ENCODE measurements at regions not wholly inside any gene's neighbourhood (a gene's known extent, or its start where the extent isn't known, plus 50 kb on each side); places are given as distances from the start of the nearest gene placed in this dataset.
"Not testable (repeated sequence)": the region's sequence is repeated elsewhere in the genome, so short reads cannot be mapped to it uniquely, and the experiment has no call there.

- H3K27ac ChIP-seq: no peak overlapping the region
- H3K4me3 ChIP-seq: no peak overlapping the region
- DNase-seq: no peak
These were observed 67.0 kb upstream of the SFSWAP start for GRCh38 chr12:131643631-131644452.

DNA sequence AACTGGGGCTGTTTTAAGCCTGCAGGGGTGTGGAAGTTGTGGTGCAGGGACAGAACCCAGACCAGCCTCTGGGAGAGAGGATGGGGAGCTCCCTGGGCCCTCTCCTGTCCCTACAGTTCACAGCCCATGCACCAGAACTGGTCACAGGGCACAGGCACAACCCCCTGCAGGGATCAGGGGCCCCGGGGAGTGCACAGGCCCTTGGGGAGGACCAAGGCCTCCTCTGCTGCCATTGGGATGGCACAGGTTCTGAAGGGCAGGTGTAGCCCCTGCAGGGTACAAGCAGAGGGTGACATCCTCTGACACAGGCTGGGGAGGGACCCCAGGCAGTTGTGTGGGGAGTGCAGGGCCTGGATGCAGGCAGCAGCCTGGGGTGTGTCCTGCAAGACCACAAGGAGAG, 66.4 kb upstream of the SFSWAP start:
- Histone ChIP-seq H3K36me3 (no peaks in the 10 kb centered on the region), H3K27me3 (no peaks in the 10 kb centered on the region), H3K4me1 (no peaks in the 10 kb centered on the region), H3K4me3 (no peak overlapping the region), H3K27ac (no peak overlapping the region), H3K9me3 (no peaks in the 10 kb centered on the region)
- no peak for DNase-seq
- TF ChIP-seq CTCF (IDR thresholded peaks at IDR 0.05) (no peak), POLR2A (IDR thresholded peaks at IDR 0.05) (no peak)

More at GRCh38 chr12:131643631-131644452, 67.0 kb upstream of the SFSWAP start:
- Histone ChIP-seq H3K27me3 (no peaks in the 10 kb centered on the region), H3K4me1 (no peaks in the 10 kb centered on the region), H3K36me3 (no peaks in the 10 kb centered on the region), H3K9me3 (no peaks in the 10 kb centered on the region)
- TF ChIP-seq CTCF (IDR thresholded peaks at IDR 0.05) (no peak), POLR2A (IDR thresholded peaks at IDR 0.05) (no peak)

DNA sequence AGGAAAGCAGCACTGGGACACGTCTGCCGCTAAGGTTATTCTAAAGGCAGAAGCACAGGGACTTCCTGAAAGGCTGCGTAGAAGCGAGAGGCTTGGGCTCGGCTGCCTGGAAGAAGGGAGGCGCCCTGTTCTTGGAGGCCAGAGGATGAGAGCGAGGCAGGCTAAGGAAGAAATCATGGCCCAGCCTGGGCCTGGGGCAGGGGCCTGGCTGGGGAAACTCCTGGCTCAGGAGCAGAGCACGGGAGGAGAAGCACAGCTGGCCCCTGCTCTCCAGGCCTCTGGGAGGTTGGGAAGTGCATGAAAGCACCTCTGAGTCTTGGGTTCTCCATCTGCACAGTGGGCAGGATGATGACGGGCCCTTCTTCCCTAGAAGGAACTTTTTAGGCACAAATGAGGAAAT, 66.0 kb upstream of the SFSWAP start:
- DNase-seq, H3K36me3 ChIP-seq, H3K27me3 ChIP-seq, H3K27ac ChIP-seq, H3K9me3 ChIP-seq, H3K4me1 ChIP-seq, H3K4me3 ChIP-seq: not testable (repeated sequence)

DNA sequence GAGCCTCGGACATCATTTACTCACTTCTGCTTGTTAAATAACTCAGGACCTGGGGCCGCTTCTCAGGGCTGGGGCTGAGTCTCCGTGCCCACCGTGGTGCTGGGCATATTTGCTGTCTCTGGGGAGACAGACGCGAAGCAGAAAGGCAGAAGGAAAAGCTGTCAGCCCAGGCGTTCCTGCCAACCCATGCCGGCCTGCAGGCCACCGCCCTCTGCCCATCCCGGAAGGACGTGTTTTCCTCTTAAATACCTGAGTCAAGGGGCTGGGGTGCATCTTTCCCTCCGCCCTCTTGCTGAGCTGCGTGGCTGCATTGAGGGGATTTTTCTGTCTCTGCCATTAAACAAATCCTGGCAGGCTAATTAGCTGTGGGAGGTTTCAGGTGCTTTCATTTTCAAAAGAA, 65.3 kb upstream of the SFSWAP start:
- H3K27ac ChIP-seq, H3K4me1 ChIP-seq, H3K9me3 ChIP-seq, H3K27me3 ChIP-seq, DNase-seq, H3K4me3 ChIP-seq, H3K36me3 ChIP-seq: not testable (repeated sequence)

DNA sequence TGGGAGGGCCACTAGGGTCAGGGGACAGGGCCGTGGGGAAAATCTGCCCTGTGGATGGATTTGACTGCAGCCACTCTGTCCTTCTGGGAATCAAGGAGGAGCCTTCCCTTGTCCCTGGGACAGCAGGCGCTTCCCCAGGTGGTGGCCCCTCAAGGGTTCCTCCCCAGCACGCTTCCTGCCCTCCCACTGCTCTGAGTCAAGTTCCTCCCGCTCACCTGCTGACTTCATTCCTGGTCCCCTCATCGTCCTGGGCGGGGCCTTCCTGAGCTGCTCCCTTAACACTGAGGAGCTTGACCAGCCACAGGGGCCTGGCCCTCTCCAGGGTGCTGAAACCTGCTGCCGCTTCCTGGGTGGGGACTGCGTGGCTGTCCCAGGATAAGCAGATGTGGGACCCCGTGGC, 64.4 kb upstream of the SFSWAP start:
- H3K4me1 ChIP-seq, DNase-seq, H3K27ac ChIP-seq, H3K4me3 ChIP-seq, H3K27me3 ChIP-seq, H3K36me3 ChIP-seq, H3K9me3 ChIP-seq: not testable (repeated sequence)

GRCh38 chr12:131647667-131648066, 63.2 kb upstream of the SFSWAP start:
- Histone ChIP-seq H3K9me3 (no peaks in the 10 kb centered on the region), H3K4me3 (no peak overlapping the region), H3K4me1 (no peaks in the 10 kb centered on the region), H3K27me3 (no peaks in the 10 kb centered on the region), H3K36me3 (no peaks in the 10 kb centered on the region), H3K27ac (no peak overlapping the region)
- TF ChIP-seq CTCF (IDR thresholded peaks at IDR 0.05) (no peak), POLR2A (IDR thresholded peaks at IDR 0.05) (no peak)
- no peak for DNase-seq

GRCh38 chr12:131655469-131656174, 55.3 kb upstream of the SFSWAP start:
- not testable (repeated sequence) for H3K36me3 ChIP-seq, H3K27me3 ChIP-seq, H3K9me3 ChIP-seq, DNase-seq, H3K27ac ChIP-seq, H3K4me1 ChIP-seq, H3K4me3 ChIP-seq

DNA sequence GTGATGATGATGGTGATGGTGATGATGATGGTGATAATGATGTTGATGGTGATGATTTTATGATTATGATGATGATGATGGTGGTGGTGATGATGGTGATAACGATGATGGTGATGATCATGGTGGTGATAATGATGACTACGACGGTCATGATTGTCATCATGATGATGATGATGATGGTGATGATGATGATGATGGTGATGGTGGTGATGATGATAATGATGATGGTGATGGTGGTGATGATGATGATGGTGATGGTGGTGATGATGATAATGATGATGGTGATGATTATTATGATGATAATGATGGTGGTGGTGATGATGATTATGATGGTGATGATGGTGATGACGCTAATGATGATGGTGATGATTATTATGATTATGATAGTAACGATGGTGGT, 54.1 kb upstream of the SFSWAP start:
- H3K9me3 ChIP-seq, H3K27me3 ChIP-seq, H3K4me3 ChIP-seq, H3K36me3 ChIP-seq, H3K4me1 ChIP-seq, H3K27ac ChIP-seq, DNase-seq: not testable (repeated sequence)

GRCh38 chr12:131658605-131659004, 52.3 kb upstream of the SFSWAP start:
- H3K4me1 ChIP-seq, H3K36me3 ChIP-seq, DNase-seq: not testable (repeated sequence)

GRCh38 chr12:131659484-131659883, 51.4 kb upstream of the SFSWAP start:
- not testable (repeated sequence) for H3K4me1 ChIP-seq, H3K4me3 ChIP-seq, H3K36me3 ChIP-seq, H3K9me3 ChIP-seq, H3K27ac ChIP-seq, H3K27me3 ChIP-seq
- DNase-seq: peak in 1 of 3 donors; percentile 9

More at GRCh38 chr12:131658605-131659004, 52.3 kb upstream of the SFSWAP start:
- not testable (repeated sequence) for H3K27me3 ChIP-seq, H3K27ac ChIP-seq, H3K4me3 ChIP-seq, H3K9me3 ChIP-seq

GRCh38 chr12:131659976-131660375, 50.9 kb upstream of the SFSWAP start:
- H3K9me3 ChIP-seq, H3K36me3 ChIP-seq, H3K4me3 ChIP-seq, H3K27ac ChIP-seq, H3K4me1 ChIP-seq, H3K27me3 ChIP-seq: not testable (repeated sequence)
- DNase-seq: peak in 1 of 3 donors; percentile 19

DNA sequence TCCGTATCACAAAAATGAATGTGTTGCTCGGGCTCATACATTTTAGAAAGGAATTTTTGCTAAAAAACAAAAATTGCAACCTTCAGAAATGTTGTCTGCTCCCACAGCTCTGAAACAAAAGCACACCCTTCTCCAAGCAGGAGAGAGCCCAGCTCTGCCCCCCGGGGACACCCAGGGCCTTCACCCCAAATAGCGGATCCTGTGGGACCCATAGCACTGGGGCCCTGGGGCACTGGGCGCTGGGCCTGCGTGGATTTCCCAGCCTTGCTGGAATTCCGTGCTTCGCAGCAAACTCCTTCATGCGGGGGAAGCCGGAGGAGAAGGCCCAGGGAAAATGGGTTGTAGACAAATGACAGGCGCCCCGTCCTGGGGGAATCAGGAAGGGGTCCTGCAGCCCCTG, 50.5 kb upstream of the SFSWAP start:
- H3K9me3 ChIP-seq, H3K36me3 ChIP-seq, H3K4me1 ChIP-seq, H3K27me3 ChIP-seq, H3K27ac ChIP-seq, H3K4me3 ChIP-seq: not testable (repeated sequence)
- DNase-seq: peak in 1 of 3 donors; percentile 39
